ENCODE measurements at regions not wholly inside any gene's neighbourhood (a gene's known extent, or its start where the extent isn't known, plus 50 kb on each side); places are given as distances from the start of the nearest gene placed in this dataset.
"Not testable (repeated sequence)": the region's sequence is repeated elsewhere in the genome, so short reads cannot be mapped to it uniquely, and the experiment has no call there.

GRCh38 chr2:176573612-176574483, 304.6 kb downstream of the MTX2 start:
- no peaks in the 10 kb centered on the region for H3K9me3 ChIP-seq (ENCODE audit: low read length)
- no peak overlapping the region for H2AFZ ChIP-seq (ENCODE audit: low read depth, low read length)
- H3K4me1 ChIP-seq (ENCODE audit: insufficient read depth, low read length) = peaks cover 8% of the 10 kb centered on the region
- no peaks in the 10 kb centered on the region for H3K36me3 ChIP-seq (ENCODE audit: insufficient read depth, low read length)
- H3K4me3 ChIP-seq (ENCODE audit: low read length) = no peak overlapping the region
- no peaks in the 10 kb centered on the region for H3K27me3 ChIP-seq (ENCODE audit: insufficient read depth, low read length)

GRCh38 chr2:176574484-176575236, 305.4 kb downstream of the MTX2 start:
- Histone ChIP-seq H3K36me3 (ENCODE audit: insufficient read depth, low read length) (no peaks in the 10 kb centered on the region), H3K27me3 (ENCODE audit: insufficient read depth, low read length) (no peaks in the 10 kb centered on the region), H3K9me3 (ENCODE audit: low read length) (no peaks in the 10 kb centered on the region), H2AFZ (ENCODE audit: low read depth, low read length) (no peak overlapping the region), H3K4me3 (ENCODE audit: low read length) (no peak overlapping the region), H3K4me1 (ENCODE audit: insufficient read depth, low read length) (peaks cover 8% of the 10 kb centered on the region)

GRCh38 chr2:176575237-176575744, 306.0 kb downstream of the MTX2 start:
- no peaks in the 10 kb centered on the region for H3K36me3 ChIP-seq (ENCODE audit: insufficient read depth, low read length)
- H3K4me3 ChIP-seq (ENCODE audit: low read length) = no peak overlapping the region
- H2AFZ ChIP-seq (ENCODE audit: low read depth, low read length) = no peak overlapping the region
- no peaks in the 10 kb centered on the region for H3K27me3 ChIP-seq (ENCODE audit: insufficient read depth, low read length)
- H3K9me3 ChIP-seq (ENCODE audit: low read length) = no peaks in the 10 kb centered on the region
- peaks cover 8% of the 10 kb centered on the region for H3K4me1 ChIP-seq (ENCODE audit: insufficient read depth, low read length)

- H3K27me3 ChIP-seq (ENCODE audit: insufficient read depth, low read length) = no peaks in the 10 kb centered on the region
- H3K36me3 ChIP-seq (ENCODE audit: insufficient read depth, low read length) = no peaks in the 10 kb centered on the region
- H3K9me3 ChIP-seq (ENCODE audit: low read length) = no peaks in the 10 kb centered on the region
- no peak overlapping the region for H3K4me3 ChIP-seq (ENCODE audit: low read length)
- H3K4me1 ChIP-seq (ENCODE audit: insufficient read depth, low read length) = peaks cover 14% of the 10 kb centered on the region
- H2AFZ ChIP-seq (ENCODE audit: low read depth, low read length) = no peak overlapping the region
Observed at GRCh38 chr2:176577054-176577453, 307.8 kb downstream of the MTX2 start.

GRCh38 chr2:176578292-176578691, 309.1 kb downstream of the MTX2 start:
- H3K4me1 ChIP-seq (ENCODE audit: insufficient read depth, low read length) = peaks cover 24% of the 10 kb centered on the region
- not testable (repeated sequence) for H3K36me3 ChIP-seq (ENCODE audit: insufficient read depth, low read length); H3K4me3 ChIP-seq (ENCODE audit: low read length); H3K27me3 ChIP-seq (ENCODE audit: insufficient read depth, low read length); H2AFZ ChIP-seq (ENCODE audit: low read depth, low read length); H3K9me3 ChIP-seq (ENCODE audit: low read length)

GRCh38 chr2:176579608-176580007, 310.4 kb downstream of the MTX2 start:
- H3K9me3 ChIP-seq (ENCODE audit: low read length) = no peaks in the 10 kb centered on the region
- peaks cover 31% of the 10 kb centered on the region for H3K4me1 ChIP-seq (ENCODE audit: insufficient read depth, low read length)
- H3K27me3 ChIP-seq (ENCODE audit: insufficient read depth, low read length) = no peaks in the 10 kb centered on the region
- H3K4me3 ChIP-seq (ENCODE audit: low read length) = no peak overlapping the region
- no peaks in the 10 kb centered on the region for H3K36me3 ChIP-seq (ENCODE audit: insufficient read depth, low read length)
- no peak overlapping the region for H2AFZ ChIP-seq (ENCODE audit: low read depth, low read length)

GRCh38 chr2:176581557-176582165, 312.4 kb downstream of the MTX2 start:
- no peaks in the 10 kb centered on the region for H3K27me3 ChIP-seq (ENCODE audit: insufficient read depth, low read length)
- H3K9me3 ChIP-seq (ENCODE audit: low read length) = no peaks in the 10 kb centered on the region
- no peak overlapping the region for H2AFZ ChIP-seq (ENCODE audit: low read depth, low read length)
- H3K4me1 ChIP-seq (ENCODE audit: insufficient read depth, low read length) = peaks cover 40% of the 10 kb centered on the region
- no peak overlapping the region for H3K4me3 ChIP-seq (ENCODE audit: low read length)
- H3K36me3 ChIP-seq (ENCODE audit: insufficient read depth, low read length) = no peaks in the 10 kb centered on the region

- Histone ChIP-seq H3K36me3 (ENCODE audit: insufficient read depth, low read length) (no peaks in the 10 kb centered on the region), H2AFZ (ENCODE audit: low read depth, low read length) (no peak overlapping the region), H3K4me1 (ENCODE audit: insufficient read depth, low read length) (peaks cover 42% of the 10 kb centered on the region), H3K4me3 (ENCODE audit: low read length) (no peak overlapping the region), H3K9me3 (ENCODE audit: low read length) (no peaks in the 10 kb centered on the region), H3K27me3 (ENCODE audit: insufficient read depth, low read length) (no peaks in the 10 kb centered on the region)
Observed at GRCh38 chr2:176582176-176582575, 312.9 kb downstream of the MTX2 start.

GRCh38 chr2:176582990-176583481, 313.8 kb downstream of the MTX2 start:
- Histone ChIP-seq H3K4me1 (ENCODE audit: insufficient read depth, low read length) (peaks cover 42% of the 10 kb centered on the region), H3K9me3 (ENCODE audit: low read length) (no peaks in the 10 kb centered on the region), H3K36me3 (ENCODE audit: insufficient read depth, low read length) (no peaks in the 10 kb centered on the region), H2AFZ (ENCODE audit: low read depth, low read length) (no peak overlapping the region), H3K4me3 (ENCODE audit: low read length) (no peak overlapping the region), H3K27me3 (ENCODE audit: insufficient read depth, low read length) (no peaks in the 10 kb centered on the region)

GRCh38 chr2:176583607-176584006, 314.4 kb downstream of the MTX2 start:
- no peak overlapping the region for H2AFZ ChIP-seq (ENCODE audit: low read depth, low read length)
- H3K9me3 ChIP-seq (ENCODE audit: low read length) = no peaks in the 10 kb centered on the region
- H3K27me3 ChIP-seq (ENCODE audit: insufficient read depth, low read length) = no peaks in the 10 kb centered on the region
- peaks cover 44% of the 10 kb centered on the region for H3K4me1 ChIP-seq (ENCODE audit: insufficient read depth, low read length)
- H3K36me3 ChIP-seq (ENCODE audit: insufficient read depth, low read length) = no peaks in the 10 kb centered on the region
- H3K4me3 ChIP-seq (ENCODE audit: low read length) = no peak overlapping the region

- Histone ChIP-seq H3K9me3 (ENCODE audit: low read length) (no peaks in the 10 kb centered on the region), H3K4me3 (ENCODE audit: low read length) (no peak overlapping the region), H3K4me1 (ENCODE audit: insufficient read depth, low read length) (peaks cover 51% of the 10 kb centered on the region), H3K27me3 (ENCODE audit: insufficient read depth, low read length) (no peaks in the 10 kb centered on the region), H3K36me3 (ENCODE audit: insufficient read depth, low read length) (no peaks in the 10 kb centered on the region), H2AFZ (ENCODE audit: low read depth, low read length) (no peak overlapping the region)
Observed at GRCh38 chr2:176584333-176584732, 315.1 kb downstream of the MTX2 start.

GRCh38 chr2:176585291-176585690, 316.0 kb downstream of the MTX2 start:
- H3K4me1 ChIP-seq (ENCODE audit: insufficient read depth, low read length) = peaks cover 60% of the 10 kb centered on the region
- no peaks in the 10 kb centered on the region for H3K36me3 ChIP-seq (ENCODE audit: insufficient read depth, low read length)

GRCh38 chr2:176585791-176586190, 316.5 kb downstream of the MTX2 start:
- H2AFZ ChIP-seq (ENCODE audit: low read depth, low read length) = no peak overlapping the region
- H3K4me3 ChIP-seq (ENCODE audit: low read length) = no peak overlapping the region
- peaks cover 60% of the 10 kb centered on the region for H3K4me1 ChIP-seq (ENCODE audit: insufficient read depth, low read length)

More at GRCh38 chr2:176585291-176585690, 316.0 kb downstream of the MTX2 start:
- H3K4me3 ChIP-seq (ENCODE audit: low read length) = no peak overlapping the region
- no peak overlapping the region for H2AFZ ChIP-seq (ENCODE audit: low read depth, low read length)
- H3K27me3 ChIP-seq (ENCODE audit: insufficient read depth, low read length) = no peaks in the 10 kb centered on the region
- no peaks in the 10 kb centered on the region for H3K9me3 ChIP-seq (ENCODE audit: low read length)

More at GRCh38 chr2:176585791-176586190, 316.5 kb downstream of the MTX2 start:
- Histone ChIP-seq H3K36me3 (ENCODE audit: insufficient read depth, low read length) (no peaks in the 10 kb centered on the region), H3K9me3 (ENCODE audit: low read length) (no peaks in the 10 kb centered on the region), H3K27me3 (ENCODE audit: insufficient read depth, low read length) (no peaks in the 10 kb centered on the region)
